Fibroblast of lung (primary cell): ENCODE measurements at regions not wholly inside any gene's neighbourhood (a gene's known extent, or its start where the extent isn't known, plus 50 kb on each side); places are given as distances from the start of the nearest gene placed in this dataset.

Experiments used
- CTCF ChIP-seq, 2 donors: IDR thresholded peaks in 1 of 2; conservative IDR thresholded peaks in 1 of 2; 1 replicate in 1 of 2; 2 replicates in 1 of 2; pipeline ENCODE4 v1.5.1; 2011 to 2012; ENCODE audit warnings: low read length in 2 of 2, control low read depth in 1 of 2, inconsistent platforms in 1 of 2, low read depth in 1 of 2, mild to moderate bottlenecking in 1 of 2
- EZH2 ChIP-seq: IDR thresholded peaks from 2 replicates; pipeline ENCODE4 v1.5.1; 2012; ENCODE audit warnings: low read length, control low read depth, mild to moderate bottlenecking; ENCODE audit errors: missing control alignments

GRCh38 chr16:31707743-31708335 is 165.8 kb upstream of the ZNF267 start:
- TF ChIP-seq CTCF (conservative IDR thresholded peaks at IDR 0.05 in 1 of 2, IDR thresholded peaks at IDR 0.05 in 1 of 2; ENCODE audit: low read depth in 1 of 2, low read length in 2 of 2) (no peak), EZH2 (no peak)
